ENCODE measurements at regions not wholly inside any gene's neighbourhood (a gene's known extent, or its start where the extent isn't known, plus 50 kb on each side); places are given as distances from the start of the nearest gene placed in this dataset.
"Not testable (repeated sequence)": the region's sequence is repeated elsewhere in the genome, so short reads cannot be mapped to it uniquely, and the experiment has no call there.

DNA sequence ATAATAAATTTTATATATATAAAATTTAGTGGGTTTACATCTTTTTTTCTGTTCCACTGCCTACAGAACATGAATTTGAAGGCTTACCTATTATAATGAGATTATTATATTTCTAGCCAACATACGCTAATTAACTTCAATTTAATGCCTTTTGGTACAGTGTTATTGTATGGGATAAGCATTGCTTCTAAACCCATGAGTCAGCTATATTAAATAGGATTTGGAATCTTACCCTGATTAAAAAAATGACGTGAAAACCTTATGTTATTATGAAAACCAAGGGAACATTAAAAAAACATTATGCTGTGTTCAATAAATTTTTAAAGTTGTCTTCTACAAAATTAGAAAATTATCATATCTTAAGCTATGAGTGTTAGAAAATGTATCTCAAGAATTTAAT, 334.0 kb upstream of the RGS17 start:
- FAIRE-seq (peak; percentile 3), DNase-seq (ENCODE audit: low spot score in 2 of 2) (no peak)

DNA sequence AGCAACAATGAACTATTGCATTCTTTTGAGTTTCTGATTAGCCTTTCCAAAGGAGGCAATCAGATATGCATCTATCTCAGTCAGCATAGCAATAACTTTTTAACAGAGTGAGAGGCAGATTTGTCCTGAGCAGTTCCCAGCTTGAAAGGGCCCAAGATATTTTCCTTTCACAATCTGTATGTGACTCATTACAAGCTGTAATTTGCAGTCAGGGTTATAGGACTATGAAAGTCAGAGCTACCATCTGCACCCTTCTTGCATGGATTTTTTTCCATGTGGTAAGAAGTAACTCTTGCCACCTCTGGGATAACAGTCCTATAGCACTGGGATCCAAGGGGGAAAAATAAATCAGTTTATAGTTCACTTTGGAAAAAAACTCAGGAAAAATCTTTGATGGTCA, 318.2 kb upstream of the RGS17 start:
- FAIRE-seq (no peak), DNase-seq (ENCODE audit: low spot score in 2 of 2) (no peak)

DNA sequence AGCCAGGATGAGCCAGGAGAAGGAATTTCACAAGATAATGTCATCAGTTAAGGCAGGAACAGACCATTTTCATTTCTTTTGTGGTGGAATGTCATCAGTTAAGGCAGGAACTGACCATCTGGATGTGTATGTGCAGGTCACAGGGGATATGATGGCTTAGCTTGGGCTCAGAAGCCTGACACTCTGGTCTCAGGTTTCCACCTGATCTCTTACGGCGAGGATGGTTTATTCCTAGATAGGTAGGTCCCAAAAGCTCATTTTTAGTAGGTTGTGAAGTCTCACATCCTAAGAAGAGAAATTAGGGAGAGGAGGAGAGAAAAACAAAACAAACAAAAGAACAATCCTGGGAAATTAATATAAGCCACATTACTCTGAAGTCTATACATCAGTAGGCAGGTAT, 311.7 kb upstream of the RGS17 start:
- FAIRE-seq; DNase-seq (ENCODE audit: low spot score in 2 of 2): not testable (repeated sequence)

DNA sequence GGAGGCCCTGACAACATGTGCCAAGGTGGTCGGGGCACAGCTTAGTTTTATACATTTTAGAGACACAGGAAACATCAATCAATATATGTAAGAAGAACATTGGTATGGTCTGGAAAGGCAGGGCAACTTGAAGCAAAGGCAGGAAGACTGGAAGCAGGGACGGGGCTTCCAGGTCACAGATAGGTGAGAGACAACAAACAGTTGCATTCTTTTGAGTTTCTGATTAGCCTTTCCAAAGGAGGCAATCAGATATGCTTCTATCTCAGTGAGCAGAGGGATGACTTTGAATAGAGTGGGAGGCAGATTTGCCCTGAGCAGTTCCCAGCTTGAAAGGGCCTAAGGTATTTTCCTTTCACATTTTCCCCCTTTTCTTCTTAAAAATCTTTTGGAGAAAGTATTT, 311.0 kb upstream of the RGS17 start:
- DNase-seq (ENCODE audit: low spot score in 2 of 2), result no peak
- no peak for FAIRE-seq

DNA sequence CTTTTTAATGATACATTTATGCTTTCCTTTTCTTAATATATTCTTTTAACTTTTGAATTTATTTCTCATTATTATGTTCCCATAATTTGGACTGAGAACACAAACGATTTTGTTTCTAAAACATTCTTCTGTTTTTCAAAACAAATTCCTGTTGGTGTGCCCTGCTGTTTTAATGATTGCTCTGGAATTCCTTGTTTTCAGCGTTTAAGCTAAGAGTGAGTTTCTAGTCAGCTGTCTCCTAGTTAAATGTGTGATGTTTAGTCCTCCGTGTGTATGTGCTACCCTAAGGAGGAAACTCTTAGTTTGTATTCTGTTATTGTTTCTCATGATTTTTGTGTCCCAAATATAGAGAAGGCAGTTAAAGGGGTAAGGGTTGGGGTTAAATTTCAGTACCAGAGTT, 306.1 kb upstream of the RGS17 start:
- DNase-seq (ENCODE audit: low spot score in 2 of 2) (no peak), FAIRE-seq (no peak)

DNA sequence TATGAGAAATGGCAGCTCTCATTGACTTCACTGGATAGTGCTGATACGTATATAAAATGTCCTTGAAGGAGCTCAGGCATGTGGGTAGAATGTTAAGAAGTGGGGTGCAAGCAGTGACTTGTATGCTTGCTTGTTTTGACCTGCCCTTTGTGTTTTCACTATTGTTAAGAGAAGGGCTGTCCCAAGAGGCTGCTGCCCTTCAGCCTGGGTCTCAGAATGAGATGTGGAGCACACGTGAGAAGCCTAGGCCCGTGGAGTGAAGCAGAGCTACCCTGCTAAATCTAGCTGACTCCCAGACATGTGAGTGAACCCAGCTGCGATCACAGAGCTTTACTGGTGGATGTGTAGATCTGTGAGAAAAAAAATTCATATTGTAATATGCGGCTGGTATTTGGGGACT, 305.3 kb upstream of the RGS17 start:
- FAIRE-seq, result no peak
- no peak for DNase-seq (ENCODE audit: low spot score in 2 of 2)

DNA sequence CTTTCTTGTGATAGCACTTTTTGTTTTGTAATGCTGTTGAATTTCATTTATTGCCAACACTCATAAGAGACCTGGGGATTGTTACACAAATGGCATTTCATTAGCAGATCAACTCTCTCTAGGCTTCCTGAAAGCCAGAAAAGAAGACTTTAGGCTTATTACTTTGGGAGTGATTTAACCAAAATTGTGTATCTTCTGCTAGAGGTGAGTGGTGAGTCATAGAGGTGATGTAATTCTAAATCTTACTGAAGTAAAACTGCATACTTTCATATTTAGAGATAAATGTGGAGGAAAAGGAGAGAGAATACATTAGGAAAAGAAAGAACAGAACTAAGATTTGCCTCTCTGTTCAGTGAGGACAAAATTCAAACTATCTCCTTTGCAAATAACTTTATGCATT, 304.7 kb upstream of the RGS17 start:
- DNase-seq (ENCODE audit: low spot score in 2 of 2) (no peak), FAIRE-seq (no peak)

DNA sequence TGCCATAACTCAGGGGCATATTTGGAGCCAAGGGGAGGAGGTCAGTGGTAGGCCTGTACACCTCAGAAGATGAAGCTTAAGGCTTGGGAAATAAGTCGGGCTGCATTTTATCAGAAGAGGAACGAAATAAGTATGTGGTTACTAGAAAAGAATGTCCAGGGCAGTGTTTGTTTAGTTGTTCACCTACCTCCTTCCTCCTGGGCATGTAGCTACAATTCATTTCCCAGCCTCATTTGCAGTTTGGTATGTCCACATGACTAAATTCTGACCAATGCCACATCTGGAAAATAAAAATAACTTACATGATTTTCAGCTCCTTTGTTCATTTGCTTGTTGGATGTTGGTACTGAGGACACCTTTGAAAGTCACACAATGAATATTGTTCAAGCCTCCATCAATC, 294.5 kb upstream of the RGS17 start:
- FAIRE-seq (no peak), DNase-seq (ENCODE audit: low spot score in 2 of 2) (no peak)

DNA sequence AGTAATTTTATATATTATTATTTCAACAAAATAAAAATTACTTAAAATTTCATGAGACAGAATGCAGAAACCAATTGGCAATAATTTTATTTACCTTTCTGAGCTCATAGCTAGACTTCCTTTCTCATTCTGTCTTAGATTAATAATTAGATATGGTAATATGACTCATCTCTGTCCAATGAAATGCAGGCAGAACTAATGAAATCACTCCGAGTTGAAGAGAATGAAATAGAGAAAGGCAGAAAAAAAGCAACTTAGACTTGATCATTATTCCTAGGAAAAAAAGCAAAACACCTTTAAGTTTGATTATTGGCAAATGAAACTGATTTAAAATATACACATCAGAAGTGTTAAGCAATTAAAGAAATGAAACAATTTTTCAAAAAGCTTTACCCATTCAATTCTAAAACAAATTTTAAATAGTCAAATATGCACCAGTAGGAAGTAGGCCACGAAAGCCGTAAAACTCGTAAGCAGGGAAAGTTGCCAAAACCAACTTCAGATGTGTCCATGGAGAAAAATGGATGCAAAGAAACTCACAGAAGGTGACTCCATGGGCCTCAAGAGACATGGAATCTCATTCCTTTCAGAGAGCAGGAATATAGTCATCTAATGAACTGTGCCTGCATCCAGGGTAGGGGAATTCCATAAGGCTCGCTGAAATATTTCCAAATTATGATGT, 293.8 kb upstream of the RGS17 start:
- DNase-seq (ENCODE audit: low spot score in 2 of 2) (no peak), FAIRE-seq (no peak)

DNA sequence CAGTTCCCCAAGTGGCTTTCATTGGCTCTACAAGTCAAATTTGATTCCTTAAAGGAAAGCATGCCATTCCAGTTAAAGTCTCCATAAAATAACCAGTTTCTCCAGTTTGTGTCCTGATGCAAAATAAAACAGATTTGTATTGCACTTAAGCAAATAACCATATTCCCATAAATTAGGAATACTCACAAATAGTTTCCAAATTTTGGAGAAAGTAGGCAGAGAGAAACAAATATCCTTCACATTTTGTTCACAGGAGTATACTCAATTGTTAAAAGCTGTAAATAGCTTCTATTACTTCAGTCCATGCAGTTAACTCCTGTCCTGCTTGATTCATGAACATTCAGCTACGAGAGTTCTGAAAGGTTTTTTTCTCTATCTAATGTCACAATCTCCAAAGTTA, 281.4 kb upstream of the RGS17 start:
- no peak for FAIRE-seq
- no peak for DNase-seq (ENCODE audit: low spot score in 2 of 2)

DNA sequence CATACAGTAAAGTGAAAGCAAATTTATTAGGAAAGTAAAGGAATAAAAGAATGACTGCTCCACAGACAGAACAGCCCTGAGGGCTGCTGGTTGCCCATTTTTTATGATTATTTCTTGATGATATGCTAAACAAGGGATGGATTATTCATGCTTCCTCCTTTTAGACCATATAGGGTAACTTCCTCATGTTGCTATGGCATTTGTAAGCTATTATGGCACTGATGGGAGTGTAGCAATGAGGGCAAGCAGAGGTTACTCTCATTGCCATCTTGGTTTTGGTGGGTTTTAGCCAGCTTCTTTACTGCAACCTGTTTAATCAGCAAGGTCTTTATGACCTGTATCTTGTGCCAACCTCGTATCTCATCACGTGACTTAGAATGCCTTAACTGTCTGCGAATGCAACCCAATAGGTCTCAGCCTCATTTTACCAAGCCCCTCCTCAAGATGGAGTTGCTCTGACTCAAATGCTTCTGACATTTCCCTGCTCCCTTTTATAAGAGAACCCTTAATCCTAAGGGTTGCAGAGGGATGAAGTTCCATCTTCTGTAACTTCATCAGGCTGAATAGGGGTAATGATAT, 280.1 kb upstream of the RGS17 start:
- FAIRE-seq, result no peak

DNA sequence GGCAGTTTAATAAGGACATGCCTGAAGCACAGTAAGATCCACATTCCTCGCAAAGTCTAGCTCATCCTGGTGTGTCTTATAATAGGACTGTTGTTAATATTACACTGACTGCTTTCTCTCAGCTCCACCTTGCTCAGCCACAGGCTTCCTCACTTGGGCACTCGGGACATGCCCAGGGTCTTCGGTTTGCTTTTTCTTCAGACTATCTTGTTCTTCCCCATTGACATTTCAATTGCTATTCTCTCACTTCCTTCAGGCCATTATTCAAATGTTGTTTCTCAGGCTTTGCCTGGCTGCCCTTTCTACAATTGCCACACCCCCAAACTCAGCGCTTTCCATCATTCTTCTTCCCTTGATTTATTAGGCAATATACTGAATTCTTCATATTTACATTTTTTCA, 274.8 kb upstream of the RGS17 start:
- DNase-seq (ENCODE audit: low spot score in 2 of 2) (no peak), FAIRE-seq (no peak)

More for the DNA sequence above, 280.1 kb upstream of the RGS17 start:
- no peak for DNase-seq (ENCODE audit: low spot score in 2 of 2)

DNA sequence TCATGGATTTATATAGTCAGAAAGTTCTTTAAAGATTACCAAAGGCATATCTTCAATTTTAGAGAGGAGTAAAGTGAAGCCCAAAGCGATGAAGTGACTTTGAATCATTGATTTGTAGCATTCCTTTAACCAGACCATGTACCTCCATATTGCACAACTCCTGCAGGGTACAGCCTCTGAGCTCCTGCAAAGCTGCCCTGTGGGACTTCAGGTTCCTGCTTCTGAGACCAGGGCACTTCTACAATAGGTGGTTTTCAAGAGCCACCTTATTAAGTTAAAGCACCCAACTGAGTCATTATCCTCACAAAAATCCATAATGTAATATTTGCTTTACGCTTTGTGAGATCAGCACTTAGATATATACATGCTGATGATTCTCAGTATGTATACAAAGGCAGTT, 270.7 kb upstream of the RGS17 start:
- DNase-seq (ENCODE audit: low spot score in 2 of 2) (no peak), FAIRE-seq (no peak)

DNA sequence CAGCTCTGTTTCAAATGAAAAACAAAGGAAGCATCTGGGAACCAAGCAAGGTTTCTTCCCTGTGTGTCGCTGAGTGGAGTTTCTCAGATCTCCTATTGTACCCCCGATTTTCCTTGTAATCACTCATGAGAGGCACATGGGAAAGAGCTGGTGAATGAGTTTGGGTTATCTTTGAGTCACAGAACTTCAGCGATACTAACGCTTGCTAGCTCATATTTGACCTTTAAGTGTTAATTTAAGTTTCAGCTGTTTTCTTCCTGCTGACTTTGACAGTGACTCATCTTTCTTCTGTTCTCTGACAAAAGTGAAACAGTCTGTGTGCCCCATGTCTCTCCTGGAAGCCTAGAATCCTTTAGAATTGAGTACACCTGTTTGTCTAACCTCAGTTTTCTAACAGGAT, 261.1 kb upstream of the RGS17 start:
- no peak for FAIRE-seq
- DNase-seq (ENCODE audit: low spot score in 2 of 2), result no peak

DNA sequence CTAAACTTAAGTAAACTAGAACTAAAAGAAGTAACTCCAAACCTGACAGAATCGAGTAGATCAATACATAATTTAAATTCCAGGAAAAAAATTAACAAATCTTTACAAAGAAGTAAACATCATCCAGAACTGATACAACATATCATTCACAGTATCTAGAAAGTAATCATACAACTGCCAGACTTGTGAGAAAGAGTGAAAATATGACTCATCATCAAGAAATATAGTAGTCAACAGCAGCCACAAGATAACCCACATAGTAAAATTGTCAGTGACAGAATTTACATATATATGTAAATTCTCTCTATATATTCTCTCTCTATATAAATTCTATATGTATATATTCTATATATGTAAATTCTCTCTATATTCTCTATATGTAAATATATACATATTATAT, 242.8 kb upstream of the RGS17 start:
- FAIRE-seq, result no peak
- no peak for DNase-seq (ENCODE audit: low spot score in 2 of 2)

DNA sequence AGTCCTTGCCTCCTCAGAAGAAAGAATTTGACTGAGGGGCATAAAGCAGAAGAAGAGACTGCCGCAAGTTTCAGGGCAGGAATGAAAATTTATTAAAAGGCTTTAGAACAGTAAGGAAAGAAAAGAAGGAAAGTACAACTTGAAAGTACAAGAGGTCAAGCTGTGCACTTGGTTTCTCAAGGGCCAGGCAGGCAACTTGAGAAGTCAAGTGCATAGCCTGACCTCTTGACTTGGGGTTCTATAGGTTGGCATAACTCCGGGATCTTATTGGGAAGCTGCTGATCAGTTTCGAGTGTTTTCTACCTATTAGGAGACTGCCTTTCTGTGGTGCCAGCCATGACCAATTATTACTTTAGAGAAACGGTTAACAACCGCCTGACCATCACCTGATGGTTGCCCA, 237.0 kb upstream of the RGS17 start:
- FAIRE-seq, result no peak

DNA sequence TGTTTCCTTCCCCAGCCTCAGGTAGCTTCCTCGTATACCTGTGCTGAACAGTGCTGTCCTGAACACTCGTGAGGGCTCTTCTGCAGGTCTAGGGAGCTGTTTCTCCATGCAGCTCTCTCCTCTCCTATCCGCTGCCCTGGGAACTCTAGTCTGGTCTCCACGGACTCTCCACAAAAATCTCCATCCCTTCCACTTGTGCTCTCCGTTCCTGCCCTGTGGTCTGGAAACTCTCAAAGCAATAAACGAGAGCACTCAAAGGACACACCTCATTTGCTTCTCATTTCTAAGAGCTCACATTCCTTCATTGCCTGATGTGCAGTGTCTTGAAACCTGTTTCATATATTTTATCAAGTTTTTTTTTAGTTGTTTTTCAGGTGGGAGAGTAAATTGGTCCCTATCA, 235.9 kb upstream of the RGS17 start:
- no peak for DNase-seq (ENCODE audit: low spot score in 2 of 2)
- no peak for FAIRE-seq

More for the DNA sequence above, 237.0 kb upstream of the RGS17 start:
- DNase-seq (ENCODE audit: low spot score in 2 of 2), result no peak

DNA sequence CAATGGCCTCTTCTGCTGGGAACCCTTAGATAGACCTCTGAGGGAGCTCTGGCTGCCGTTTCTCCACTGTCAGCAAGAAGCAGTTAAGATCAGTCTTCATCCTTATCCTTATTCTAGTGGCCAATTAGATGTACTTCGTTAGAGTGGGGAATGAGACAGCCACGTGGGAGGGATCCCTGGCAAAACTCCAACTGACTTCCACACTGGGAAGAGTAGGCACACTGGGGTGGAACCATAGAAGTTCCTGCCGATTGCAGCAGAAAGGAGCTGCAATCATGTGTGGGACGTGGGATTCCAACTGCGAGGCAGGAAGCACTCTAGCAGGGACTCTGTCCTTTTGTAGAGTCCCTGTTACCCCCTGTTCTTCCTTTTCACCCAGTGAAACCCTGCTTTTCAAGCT, 226.3 kb upstream of the RGS17 start:
- DNase-seq (ENCODE audit: low spot score in 2 of 2) (no peak), FAIRE-seq (no peak)

DNA sequence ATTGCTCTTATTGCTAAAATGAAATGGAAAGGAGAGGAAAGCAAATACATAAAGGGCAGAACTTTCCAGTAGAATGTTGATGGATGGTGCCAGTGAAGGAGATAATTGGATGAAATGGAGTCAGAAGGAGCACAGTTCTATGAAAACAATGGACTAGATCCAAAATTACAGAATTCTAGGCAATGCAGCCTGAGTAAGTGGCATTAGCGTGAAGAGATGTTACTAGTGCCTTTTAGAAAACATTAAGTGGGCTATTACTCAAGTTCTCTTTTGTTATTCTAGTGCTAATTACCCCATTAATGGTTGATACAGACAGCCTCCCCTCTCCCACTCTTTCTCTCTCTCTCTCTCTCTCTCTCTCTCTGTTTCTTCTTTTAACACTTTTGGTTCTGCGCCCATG, 209.5 kb upstream of the RGS17 start:
- DNase-seq (ENCODE audit: low spot score in 2 of 2) (no peak), FAIRE-seq (no peak)

DNA sequence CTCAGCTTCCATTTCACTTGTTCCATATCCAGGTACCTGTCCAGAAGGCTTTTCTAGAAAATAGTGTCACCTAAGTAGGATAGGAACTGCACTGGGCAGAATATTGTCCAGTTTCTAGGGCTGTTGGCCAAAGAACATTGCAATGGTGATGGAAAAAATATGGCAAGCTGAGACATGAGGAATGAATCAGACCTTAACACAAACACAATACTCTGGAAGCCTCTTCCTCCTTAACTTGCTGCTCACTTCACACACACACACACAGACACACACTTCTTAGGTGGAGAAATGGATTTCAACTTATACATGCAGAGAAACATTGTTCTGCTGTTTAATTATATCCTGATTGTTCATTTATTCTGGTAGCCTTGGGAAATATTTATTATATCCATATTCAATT, 203.0 kb upstream of the RGS17 start:
- FAIRE-seq (no peak), DNase-seq (ENCODE audit: low spot score in 2 of 2) (no peak)

DNA sequence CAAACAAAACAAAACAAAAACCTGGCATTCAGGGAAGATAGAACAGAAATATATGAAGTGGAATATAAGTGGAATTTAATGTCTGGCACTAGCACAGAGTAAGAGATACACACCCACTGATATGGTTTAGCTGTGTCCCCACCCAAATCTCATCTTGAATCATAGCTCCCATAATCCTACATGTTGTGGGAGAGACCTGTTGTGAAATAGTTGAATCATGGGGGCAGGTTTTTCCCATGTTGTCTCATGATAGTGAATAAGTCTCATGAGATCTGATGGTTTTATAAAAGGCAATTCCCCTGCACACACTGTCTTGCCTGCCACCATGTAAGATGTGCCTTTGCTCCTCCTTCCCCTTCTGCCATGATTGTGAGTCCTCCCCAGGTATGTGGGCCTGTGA, 200.1 kb upstream of the RGS17 start:
- not testable (repeated sequence) for FAIRE-seq

DNA sequence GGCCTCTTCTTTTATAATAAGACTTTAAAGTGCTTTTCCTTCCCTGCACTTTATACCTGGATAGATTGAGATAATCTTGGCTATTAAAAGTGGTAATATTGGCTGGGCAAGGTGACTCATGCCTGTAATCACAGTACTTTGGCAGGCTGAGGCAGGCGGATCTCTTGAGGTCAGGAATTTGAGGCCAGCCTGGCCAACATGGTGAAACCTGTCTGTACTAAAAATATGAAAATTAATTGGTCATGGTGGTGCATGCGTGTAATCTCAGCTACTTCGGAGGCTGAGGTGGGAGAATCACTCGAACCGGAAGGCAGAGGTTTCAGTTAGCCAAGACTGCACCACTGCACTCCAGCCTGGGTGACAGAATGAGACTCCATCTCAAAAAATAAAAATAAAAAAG, 197.1 kb upstream of the RGS17 start:
- no peak for DNase-seq (ENCODE audit: low spot score in 2 of 2)
- FAIRE-seq, result no peak

More for the DNA sequence above, 200.1 kb upstream of the RGS17 start:
- not testable (repeated sequence) for DNase-seq (ENCODE audit: low spot score in 2 of 2)

DNA sequence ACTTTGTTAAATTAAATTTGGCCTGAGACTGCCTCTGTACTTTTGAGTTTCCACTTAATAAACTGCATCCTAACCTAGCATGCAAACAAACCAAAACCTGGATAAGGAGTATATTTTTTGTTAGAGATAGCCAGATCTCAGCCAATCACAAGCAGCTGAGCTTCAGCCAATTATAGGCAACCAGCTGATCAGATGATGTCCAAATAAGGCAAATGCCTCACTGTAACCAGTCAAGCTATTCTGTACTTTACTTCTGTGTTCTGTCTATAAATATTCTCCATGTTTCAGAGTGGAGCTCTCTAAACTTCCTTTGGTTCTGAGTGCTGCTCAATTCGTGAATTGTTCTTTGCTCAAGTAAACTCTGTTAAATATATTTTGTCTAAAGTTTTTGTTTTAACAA, 194.6 kb upstream of the RGS17 start:
- FAIRE-seq (no peak), DNase-seq (ENCODE audit: low spot score in 2 of 2) (no peak)

All from frontal cortex (tissue), 3 donors.